Skeletal muscle tissue (tissue), 3 donors: ENCODE measurements at regions not wholly inside any gene's neighbourhood (a gene's known extent, or its start where the extent isn't known, plus 50 kb on each side); places are given as distances from the start of the nearest gene placed in this dataset.

Experiments
- H3K27ac ChIP-seq: one replicate; pipeline ENCODE4 v1.7.0; 2013; ENCODE audit warnings: mild to moderate bottlenecking, low read depth, low read length, inconsistent platforms
- H3K27me3 ChIP-seq, 3 donors: one replicate each; pipeline ENCODE4 v1.7.0; 2013; ENCODE audit warnings: low read length in 3 of 3; ENCODE audit not compliant: control insufficient read depth in 3 of 3, insufficient read depth in 3 of 3
- H3K36me3 ChIP-seq, 3 donors: one replicate each; pipeline ENCODE4 v1.7.0; 2013; ENCODE audit warnings: low read length in 3 of 3; ENCODE audit not compliant: control insufficient read depth in 3 of 3, insufficient read depth in 3 of 3
- H3K4me1 ChIP-seq, 3 donors: one replicate each; pipeline ENCODE4 v1.7.0; 2013; ENCODE audit warnings: low read length in 3 of 3, mild to moderate bottlenecking in 3 of 3; ENCODE audit not compliant: control insufficient read depth in 3 of 3, insufficient read depth in 3 of 3
- H3K4me3 ChIP-seq, 3 donors: one replicate each; pipeline ENCODE4 v1.7.0; 2013; ENCODE audit warnings: low read length in 3 of 3
- H3K9ac ChIP-seq, 3 donors: one replicate each; pipeline ENCODE4 v1.7.0; 2013; ENCODE audit warnings: low read length in 3 of 3, mild to moderate bottlenecking in 3 of 3, moderate library complexity in 2 of 3, low read depth in 1 of 3
- H3K9me3 ChIP-seq, 3 donors: one replicate each; pipeline ENCODE4 v1.7.0; 2013; ENCODE audit warnings: low read length in 3 of 3; ENCODE audit not compliant: control insufficient read depth in 3 of 3
- donor health status: Osteomylitis.

DNA sequence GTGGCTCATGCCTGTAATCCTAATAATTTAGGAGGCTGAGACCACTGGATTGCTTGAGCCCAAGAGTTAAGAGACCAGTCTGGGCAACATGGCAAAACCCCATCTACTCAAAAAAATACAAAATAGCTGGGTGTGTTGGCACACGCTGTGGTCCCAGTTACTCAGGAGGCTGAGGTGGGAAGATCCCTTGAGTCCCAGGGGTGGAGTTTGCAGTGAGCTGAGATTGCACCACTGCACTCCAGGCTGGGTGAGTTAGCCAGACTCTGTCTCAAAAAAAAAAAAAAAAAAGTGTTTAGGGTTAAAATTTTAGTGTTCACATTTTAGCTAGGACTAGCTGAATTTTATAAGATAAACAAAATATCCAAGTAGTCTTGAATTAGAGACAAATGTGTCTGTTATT, 1340.1 kb upstream of the EPHA6 start:
- no peak overlapping the region for H3K27ac ChIP-seq
- H3K36me3 ChIP-seq: no peaks in the 10 kb centered on the region
- no peaks in the 10 kb centered on the region for H3K4me1 ChIP-seq
- H3K9me3 ChIP-seq: no peaks in the 10 kb centered on the region
- no peak overlapping the region for H3K4me3 ChIP-seq
- no peaks in the 10 kb centered on the region for H3K27me3 ChIP-seq
- no peak overlapping the region for H3K9ac ChIP-seq

DNA sequence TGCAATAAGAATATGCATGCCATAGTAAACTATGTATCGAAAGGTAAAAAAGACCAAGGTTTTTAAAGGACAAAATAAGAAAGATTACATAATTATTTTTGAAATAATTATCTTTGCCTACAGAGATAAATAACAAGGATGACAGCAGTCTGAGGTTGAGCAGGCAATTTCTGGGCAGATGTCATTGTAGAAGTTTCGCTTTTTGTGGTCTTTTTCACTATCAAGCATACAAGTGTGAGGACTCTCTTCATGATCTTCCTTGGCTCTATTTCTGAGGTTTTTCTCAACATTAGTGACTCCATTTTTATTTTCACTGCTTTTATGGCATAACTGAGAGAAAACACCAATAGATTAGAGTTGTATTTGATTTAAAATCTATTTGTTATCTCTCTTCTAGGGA, 1337.9 kb upstream of the EPHA6 start:
- Histone ChIP-seq H3K27ac (no peak overlapping the region), H3K4me1 (no peaks in the 10 kb centered on the region), H3K4me3 (no peak overlapping the region), H3K9ac (no peak overlapping the region), H3K36me3 (no peaks in the 10 kb centered on the region), H3K9me3 (no peaks in the 10 kb centered on the region), H3K27me3 (no peaks in the 10 kb centered on the region)

DNA sequence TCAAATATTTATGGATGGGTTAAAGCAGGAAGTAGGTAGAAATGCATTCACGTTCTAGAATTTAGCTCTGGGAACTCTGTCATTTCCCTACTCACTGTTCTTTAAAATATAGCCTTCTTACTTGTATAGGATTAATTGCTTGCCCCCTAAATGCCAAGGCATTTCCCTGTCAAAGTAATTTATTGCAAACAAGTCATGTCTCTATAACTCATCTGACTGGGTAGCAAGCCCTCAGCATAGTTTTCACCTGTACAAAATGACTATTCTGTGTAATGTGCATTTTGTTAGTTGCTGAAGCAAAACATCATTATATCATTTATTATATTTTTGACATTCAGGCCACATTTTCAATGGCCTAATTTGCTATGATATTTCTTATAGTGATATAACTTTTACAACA, 1308.2 kb upstream of the EPHA6 start:
- H3K4me3 ChIP-seq: no peak overlapping the region
- H3K4me1 ChIP-seq: no peaks in the 10 kb centered on the region
- no peaks in the 10 kb centered on the region for H3K27me3 ChIP-seq
- no peak overlapping the region for H3K9ac ChIP-seq
- H3K36me3 ChIP-seq: no peaks in the 10 kb centered on the region
- H3K9me3 ChIP-seq: no peaks in the 10 kb centered on the region
- H3K27ac ChIP-seq: no peak overlapping the region

DNA sequence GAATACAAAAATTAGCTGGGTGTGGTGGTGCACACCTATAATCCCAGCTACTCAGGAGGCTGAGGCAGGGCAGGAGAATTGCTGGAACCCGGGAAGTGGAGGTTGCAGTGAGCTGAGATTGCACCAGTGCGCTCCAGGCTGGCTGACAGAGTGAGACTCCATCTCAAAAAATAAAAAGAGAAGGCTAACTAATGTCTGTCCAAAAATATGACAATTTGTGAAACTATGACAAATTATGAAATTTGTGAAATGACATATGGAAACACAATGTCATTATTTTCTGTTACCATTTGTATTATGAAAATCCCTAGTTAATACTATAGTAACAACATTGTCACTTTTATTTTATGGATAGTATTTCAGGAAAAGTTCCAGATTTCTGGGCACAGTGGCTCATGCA, 1306.3 kb upstream of the EPHA6 start:
- no peak overlapping the region for H3K27ac ChIP-seq
- H3K4me3 ChIP-seq: no peak overlapping the region
- no peaks in the 10 kb centered on the region for H3K36me3 ChIP-seq
- H3K9me3 ChIP-seq: no peaks in the 10 kb centered on the region
- H3K9ac ChIP-seq: no peak overlapping the region
- no peaks in the 10 kb centered on the region for H3K4me1 ChIP-seq
- H3K27me3 ChIP-seq: no peaks in the 10 kb centered on the region

DNA sequence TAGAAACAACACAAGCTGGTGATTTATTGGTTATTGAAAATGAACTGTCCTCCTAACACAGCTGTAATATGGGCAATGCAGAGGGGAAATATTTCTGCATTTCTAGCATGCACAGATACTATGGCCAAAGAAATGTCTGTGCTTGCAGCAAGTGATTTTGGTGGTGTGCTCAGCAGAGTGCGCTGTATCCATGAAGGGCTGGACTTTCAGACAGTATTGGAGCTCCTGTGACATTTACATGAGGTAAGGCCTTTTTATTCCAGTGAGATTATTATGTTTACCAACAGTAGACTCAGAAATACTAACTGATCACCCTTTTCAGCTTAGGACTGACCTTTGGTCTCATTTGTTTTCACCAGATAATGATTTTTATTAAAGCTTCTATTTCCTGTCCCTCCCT, 1302.6 kb upstream of the EPHA6 start:
- Histone ChIP-seq H3K36me3 (no peaks in the 10 kb centered on the region), H3K9ac (no peak overlapping the region), H3K9me3 (no peaks in the 10 kb centered on the region), H3K4me3 (no peak overlapping the region), H3K4me1 (no peaks in the 10 kb centered on the region), H3K27ac (no peak overlapping the region), H3K27me3 (no peaks in the 10 kb centered on the region)

DNA sequence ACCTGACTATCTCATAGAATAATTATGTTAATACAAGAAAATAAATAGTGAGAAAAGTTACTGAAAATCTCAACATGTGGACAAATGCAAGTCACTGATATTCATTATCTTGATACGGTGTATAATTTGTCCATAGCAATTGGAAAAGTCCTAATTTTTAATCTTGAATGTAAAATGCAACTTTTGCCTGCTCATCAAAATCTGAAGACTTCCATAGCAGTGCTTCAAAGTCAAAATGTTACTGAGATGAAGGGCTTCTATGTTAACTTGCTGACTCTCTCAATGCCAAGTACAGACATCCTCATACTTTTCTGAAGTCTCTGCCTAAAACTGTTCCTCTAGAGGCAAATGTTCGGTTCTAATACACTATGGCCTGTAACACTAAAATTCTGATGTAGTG, 1300.1 kb upstream of the EPHA6 start:
- H3K4me3 ChIP-seq: no peak overlapping the region
- no peak overlapping the region for H3K9ac ChIP-seq
- no peaks in the 10 kb centered on the region for H3K9me3 ChIP-seq
- no peak overlapping the region for H3K27ac ChIP-seq
- no peaks in the 10 kb centered on the region for H3K36me3 ChIP-seq
- H3K4me1 ChIP-seq: no peaks in the 10 kb centered on the region
- H3K27me3 ChIP-seq: no peaks in the 10 kb centered on the region

DNA sequence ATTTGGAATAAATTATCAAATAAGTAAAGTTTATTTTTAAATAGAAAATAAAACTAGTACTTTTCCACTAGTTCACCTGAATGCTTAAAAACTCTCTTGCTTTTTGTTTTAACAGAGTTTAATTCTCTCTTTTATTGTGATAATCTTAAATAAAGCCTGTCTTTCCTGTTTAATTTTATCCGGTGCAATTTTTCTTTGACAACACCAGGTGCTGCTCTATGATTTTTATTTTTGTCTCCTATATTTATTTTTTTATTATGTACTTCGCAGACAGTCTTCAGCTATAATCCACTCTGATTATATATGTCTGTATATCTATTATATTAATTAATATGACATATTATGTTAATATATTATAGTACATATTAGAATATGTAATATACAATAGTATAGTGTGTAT, 1293.0 kb upstream of the EPHA6 start:
- no peaks in the 10 kb centered on the region for H3K27me3 ChIP-seq
- H3K27ac ChIP-seq: no peak overlapping the region
- no peaks in the 10 kb centered on the region for H3K9me3 ChIP-seq
- H3K9ac ChIP-seq: no peak overlapping the region
- no peaks in the 10 kb centered on the region for H3K4me1 ChIP-seq
- no peaks in the 10 kb centered on the region for H3K36me3 ChIP-seq
- no peak overlapping the region for H3K4me3 ChIP-seq

DNA sequence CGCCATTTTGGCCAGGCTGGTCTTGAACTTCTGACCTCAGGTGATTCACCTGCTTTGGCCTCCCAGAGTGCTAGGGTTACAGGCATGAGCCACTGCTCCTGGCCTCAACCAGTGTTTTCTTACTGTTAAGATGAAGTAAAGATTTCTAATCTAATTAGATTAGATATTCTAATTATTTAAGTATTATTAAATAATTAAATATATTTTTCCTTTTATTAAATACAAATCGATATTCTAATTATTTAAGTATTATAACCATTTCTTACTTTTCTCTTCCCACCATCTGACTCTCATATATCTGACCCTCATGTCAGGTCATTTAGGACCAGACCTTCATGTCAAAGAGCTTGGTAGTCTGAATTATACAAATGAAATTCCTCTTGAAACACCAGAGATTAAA, 1291.9 kb upstream of the EPHA6 start:
- H3K9ac ChIP-seq: no peak overlapping the region
- no peak overlapping the region for H3K27ac ChIP-seq

DNA sequence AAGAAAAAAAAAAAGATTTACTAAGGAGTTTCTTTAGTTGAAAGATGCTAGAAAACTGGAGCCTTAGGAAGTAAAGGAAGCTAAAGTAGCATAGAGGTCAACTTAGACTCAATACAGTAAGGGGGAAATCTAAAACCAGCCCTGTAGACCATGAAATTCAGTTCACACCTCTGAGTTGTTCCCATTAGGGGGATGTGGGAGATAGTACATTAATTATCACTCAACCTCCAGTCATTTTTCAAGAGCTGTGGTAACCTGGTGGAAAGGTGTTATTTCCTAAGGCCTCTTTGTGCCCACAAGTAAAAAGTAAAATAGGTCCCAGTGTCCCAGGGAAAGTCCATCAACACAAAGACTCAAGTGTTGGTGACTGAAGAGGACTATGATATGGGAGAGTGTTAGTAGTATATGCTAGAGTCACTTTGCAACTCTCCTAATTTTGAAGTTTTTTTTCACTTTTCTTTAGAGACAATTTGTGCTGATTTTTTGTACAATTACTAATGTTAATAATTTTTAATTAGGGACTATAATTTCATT, 1274.4 kb upstream of the EPHA6 start:
- Histone ChIP-seq H3K36me3 (no peaks in the 10 kb centered on the region), H3K9me3 (no peaks in the 10 kb centered on the region), H3K27ac (no peak overlapping the region), H3K27me3 (no peaks in the 10 kb centered on the region), H3K9ac (no peak overlapping the region), H3K4me3 (no peak overlapping the region), H3K4me1 (no peaks in the 10 kb centered on the region)

More for the DNA sequence above, 1291.9 kb upstream of the EPHA6 start:
- Histone ChIP-seq H3K9me3 (no peaks in the 10 kb centered on the region), H3K36me3 (no peaks in the 10 kb centered on the region), H3K4me1 (no peaks in the 10 kb centered on the region), H3K27me3 (no peaks in the 10 kb centered on the region), H3K4me3 (no peak overlapping the region)

DNA sequence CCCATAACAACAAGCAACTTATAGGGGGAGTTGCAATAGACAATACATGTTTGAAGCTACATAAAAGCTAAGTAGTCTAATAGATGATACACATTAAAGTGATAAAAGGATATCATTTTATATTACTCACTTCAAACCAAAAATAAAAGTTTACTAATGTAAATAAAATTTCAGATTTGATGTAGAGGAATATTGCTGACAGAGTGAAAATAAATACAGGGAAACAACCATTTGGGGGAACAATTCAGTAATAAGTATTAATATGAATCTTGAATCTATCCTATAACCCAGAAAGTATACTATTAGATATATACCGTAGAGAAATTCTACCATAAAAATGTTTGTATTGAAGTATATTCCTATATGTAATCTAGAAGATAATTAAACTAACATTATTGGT, 1248.9 kb upstream of the EPHA6 start:
- Histone ChIP-seq H3K4me1 (no peaks in the 10 kb centered on the region), H3K27me3 (no peaks in the 10 kb centered on the region), H3K9ac (no peak overlapping the region), H3K9me3 (peaks cover 0 to 3% (median 0%) of the 10 kb centered on the region in 3 donors), H3K36me3 (no peaks in the 10 kb centered on the region), H3K4me3 (no peak overlapping the region), H3K27ac (no peak overlapping the region)

DNA sequence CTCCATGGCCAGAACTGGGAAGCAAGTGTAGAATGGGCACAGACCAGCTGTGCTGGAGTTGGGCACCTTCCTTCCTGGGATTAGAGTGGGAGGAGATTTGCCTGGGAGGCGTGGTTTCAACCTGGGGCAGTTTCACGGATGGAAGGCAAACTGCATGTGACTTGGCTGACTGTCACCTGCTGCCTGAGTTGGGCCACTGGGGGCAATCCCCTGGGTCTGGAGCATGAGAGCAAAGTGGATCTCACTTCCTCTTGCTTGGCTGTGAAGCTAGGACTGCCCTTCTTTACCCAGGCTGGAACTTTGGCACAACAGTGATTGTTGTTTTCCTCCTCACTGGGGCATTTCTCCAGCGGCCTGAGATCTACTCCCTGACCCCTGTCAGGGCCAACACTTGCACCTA, 1247.0 kb upstream of the EPHA6 start:
- Histone ChIP-seq H3K36me3 (no peaks in the 10 kb centered on the region), H3K4me3 (no peak overlapping the region), H3K9me3 (peaks cover 0 to 3% (median 0%) of the 10 kb centered on the region in 3 donors), H3K27ac (no peak overlapping the region), H3K9ac (no peak overlapping the region), H3K4me1 (no peaks in the 10 kb centered on the region), H3K27me3 (no peaks in the 10 kb centered on the region)
